HG02943 (cell line): ENCODE measurements at regions not wholly inside any gene's neighbourhood (a gene's known extent, or its start where the extent isn't known, plus 50 kb on each side); places are given as distances from the start of the nearest gene placed in this dataset.

Experiments
- ATAC-seq: cut with Tn5 transposase; IDR thresholded peaks from one replicate; pipeline ENCODE4 v1.9.1; 2021; ENCODE audit warnings: mild to moderate bottlenecking, low read depth, moderate library complexity; ENCODE audit not compliant: unreplicated experiment

- no peak for ATAC-seq
These were observed 105.1 kb upstream of the FSTL5 start for GRCh38 chr4:162268911-162269310.

- ATAC-seq, result no peak
These were observed 102.0 kb upstream of the FSTL5 start for GRCh38 chr4:162265802-162266201.

- no peak for ATAC-seq
These were observed 81.3 kb upstream of the FSTL5 start for GRCh38 chr4:162245051-162245450.

GRCh38 chr4:162241857-162242256, 78.1 kb upstream of the FSTL5 start:
- ATAC-seq, result no peak

- ATAC-seq, result no peak
These were observed 76.4 kb upstream of the FSTL5 start for GRCh38 chr4:162239992-162240769.

GRCh38 chr4:162237676-162238075, 73.9 kb upstream of the FSTL5 start:
- ATAC-seq, result no peak

- no peak for ATAC-seq
These were observed 70.8 kb upstream of the FSTL5 start for GRCh38 chr4:162234595-162234994.

GRCh38 chr4:162232349-162232748, 68.5 kb upstream of the FSTL5 start:
- ATAC-seq, result no peak

GRCh38 chr4:162229670-162230069, 65.9 kb upstream of the FSTL5 start:
- ATAC-seq, result no peak

GRCh38 chr4:162221148-162221547, 57.3 kb upstream of the FSTL5 start:
- no peak for ATAC-seq
